H1 (cell line): ENCODE measurements at regions not wholly inside any gene's neighbourhood (a gene's known extent, or its start where the extent isn't known, plus 50 kb on each side); places are given as distances from the start of the nearest gene placed in this dataset.

Experiments
- BCL11A ChIP-seq, 2 experiments: IDR thresholded peaks; one replicate each; pipeline ENCODE4 v1.6.1; 2011; ENCODE audit warnings: low read depth in 2 of 2, low read length in 2 of 2, mild to moderate bottlenecking in 2 of 2
- CHD1 ChIP-seq: IDR thresholded peaks from 2 replicates; pipeline ENCODE4 v1.6.1; 2012; ENCODE audit warnings: low read depth, low read length, improper control_type of control experiment
- CHD2 ChIP-seq: IDR thresholded peaks from 2 replicates; pipeline ENCODE4 v1.6.1; 2012; ENCODE audit warnings: low read length, improper control_type of control experiment
- HDAC2 ChIP-seq, 2 experiments: fragments of 300-600 bp in 1 of 2; sonication (generic) in 1 of 2; IDR thresholded peaks; 2 replicates each; pipeline ENCODE4 v1.6.1; 2011 to 2012; ENCODE audit warnings: low read depth in 2 of 2, low read length in 2 of 2, mild to moderate bottlenecking in 2 of 2, moderate library complexity in 2 of 2, borderline replicate concordance in 1 of 2, inconsistent platforms in 1 of 2
- JUN ChIP-seq: IDR thresholded peaks from 2 replicates; pipeline ENCODE4 v1.6.1; 2011; ENCODE audit warnings: low read depth, mild to moderate bottlenecking, improper control_type of control experiment, low read length
- SP1 ChIP-seq: IDR thresholded peaks from 2 replicates; pipeline ENCODE4 v1.6.1; 2011; ENCODE audit warnings: low read depth, low read length
- TF ChIP-seq, protein P1 (sequence below), 3 experiments: IDR thresholded peaks; 1 replicate in 2 of 3; 2 replicates in 1 of 3; pipeline versions ENCODE4 v1.5.1 to v1.6.1; 2011; ENCODE audit warnings: low read length in 3 of 3, mild to moderate bottlenecking in 3 of 3, inconsistent platforms in 2 of 3, low read depth in 1 of 3, moderate library complexity in 1 of 3; ENCODE audit not compliant: insufficient read depth in 1 of 3; ENCODE audit errors: control extremely low read depth in 1 of 3

DNA sequence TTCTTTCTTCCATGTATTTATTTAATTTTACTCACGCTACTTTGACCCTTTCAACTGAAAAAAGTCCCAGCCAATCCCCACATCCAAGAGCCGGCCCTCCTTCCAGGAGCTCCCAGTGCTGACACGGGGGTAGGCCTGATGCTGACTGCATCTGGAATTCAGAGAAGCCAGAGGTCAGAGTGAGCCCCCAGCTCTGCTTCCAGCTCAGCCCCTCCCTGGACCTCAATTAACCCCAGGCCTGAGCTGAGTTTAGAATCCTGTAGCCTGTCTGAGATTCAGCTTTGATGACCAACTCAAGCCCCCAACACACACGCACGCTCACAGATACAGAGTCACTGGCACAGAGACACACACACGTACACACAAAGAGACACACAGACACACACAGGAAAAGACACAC is 247.9 kb downstream of the NPHP4 start:
- TF ChIP-seq CHD2 (no peak), CHD1 (no peak), JUN (no peak), HDAC2 (IDR thresholded peaks at IDR 0.05; ENCODE audit: borderline replicate concordance in 1 of 2, low read depth in 2 of 2, low read length in 2 of 2) (no peak), BCL11A (IDR thresholded peaks at IDR 0.05; ENCODE audit: low read depth in 2 of 2, low read length in 2 of 2) (no peak), SP1 (no peak)
- TF ChIP-seq, protein P1, sequence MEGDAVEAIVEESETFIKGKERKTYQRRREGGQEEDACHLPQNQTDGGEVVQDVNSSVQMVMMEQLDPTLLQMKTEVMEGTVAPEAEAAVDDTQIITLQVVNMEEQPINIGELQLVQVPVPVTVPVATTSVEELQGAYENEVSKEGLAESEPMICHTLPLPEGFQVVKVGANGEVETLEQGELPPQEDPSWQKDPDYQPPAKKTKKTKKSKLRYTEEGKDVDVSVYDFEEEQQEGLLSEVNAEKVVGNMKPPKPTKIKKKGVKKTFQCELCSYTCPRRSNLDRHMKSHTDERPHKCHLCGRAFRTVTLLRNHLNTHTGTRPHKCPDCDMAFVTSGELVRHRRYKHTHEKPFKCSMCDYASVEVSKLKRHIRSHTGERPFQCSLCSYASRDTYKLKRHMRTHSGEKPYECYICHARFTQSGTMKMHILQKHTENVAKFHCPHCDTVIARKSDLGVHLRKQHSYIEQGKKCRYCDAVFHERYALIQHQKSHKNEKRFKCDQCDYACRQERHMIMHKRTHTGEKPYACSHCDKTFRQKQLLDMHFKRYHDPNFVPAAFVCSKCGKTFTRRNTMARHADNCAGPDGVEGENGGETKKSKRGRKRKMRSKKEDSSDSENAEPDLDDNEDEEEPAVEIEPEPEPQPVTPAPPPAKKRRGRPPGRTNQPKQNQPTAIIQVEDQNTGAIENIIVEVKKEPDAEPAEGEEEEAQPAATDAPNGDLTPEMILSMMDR (IDR thresholded peaks at IDR 0.05; ENCODE audit: control extremely low read depth in 1 of 3, insufficient read depth in 1 of 3, low read depth in 1 of 3, low read length in 3 of 3) = no peak
